Neural cell (in vitro differentiated cells): ENCODE measurements at regions not wholly inside any gene's neighbourhood (a gene's known extent, or its start where the extent isn't known, plus 50 kb on each side); places are given as distances from the start of the nearest gene placed in this dataset.

Source experiments
- H2AFZ ChIP-seq: fragments of 200-600, 300-800 bp; sonication (generic), shearing (Covaris generic); 2 replicates; pipeline ENCODE4 v1.6.0; 2014; ENCODE audit warnings: low read depth, mild to moderate bottlenecking, antibody characterized with exemption, low read length, moderate library complexity
- H3F3A ChIP-seq: fragments of 200-600 bp; shearing (Covaris generic); 2 replicates; pipeline ENCODE4 v1.6.1; 2016; ENCODE audit warnings: mild to moderate bottlenecking, moderate library complexity, mixed read lengths, antibody characterized with exemption, low read length; ENCODE audit not compliant: insufficient read depth, poor library complexity, severe bottlenecking
- H3K27ac ChIP-seq: fragments of 200-600, 300-800 bp; sonication (generic), shearing (Covaris generic); 2 replicates; pipeline ENCODE4 v1.5.1; 2014; ENCODE audit warnings: mild to moderate bottlenecking, low read length, moderate library complexity
- H3K27me3 ChIP-seq: fragments of 300-800, 200-600 bp; sonication (generic), shearing (Covaris generic); 2 replicates; pipeline ENCODE4 v1.6.0; 2014; ENCODE audit warnings: mild to moderate bottlenecking, low read depth, low read length, moderate library complexity; ENCODE audit not compliant: insufficient read depth
- H3K36me3 ChIP-seq: fragments of 300-800, 200-600 bp; sonication (generic), shearing (Covaris generic); 2 replicates; pipeline ENCODE4 v1.5.1; 2014; ENCODE audit warnings: mild to moderate bottlenecking, antibody characterized with exemption, low read length, moderate library complexity; ENCODE audit not compliant: insufficient read depth
- H3K4me2 ChIP-seq: fragments of 300-800, 200-600 bp; sonication (generic), shearing (Covaris generic); 2 replicates; pipeline ENCODE4 v1.6.0; 2014; ENCODE audit warnings: mild to moderate bottlenecking, low read length
- H3K4me3 ChIP-seq: fragments of 300-800, 200-600 bp; sonication (generic), shearing (Covaris generic); 2 replicates; pipeline ENCODE4 v1.5.1; 2014; ENCODE audit warnings: mild to moderate bottlenecking, low read length, moderate library complexity
- H3K79me2 ChIP-seq: fragments of 200-600 bp; shearing (Covaris generic); replicated peaks from 2 replicates; pipeline ENCODE4 v1.6.0; 2014; ENCODE audit warnings: mild to moderate bottlenecking, low read length, moderate library complexity; ENCODE audit not compliant: insufficient read depth
- H3K9ac ChIP-seq: fragments of 300-800, 200-600 bp; sonication (generic), shearing (Covaris generic); 2 replicates; pipeline ENCODE4 v1.6.1; 2016; ENCODE audit warnings: mild to moderate bottlenecking, low read length, mixed read lengths
- H3K9me2 ChIP-seq: fragments of 200-600 bp; shearing (Covaris generic); 2 replicates; pipeline ENCODE4 v1.6.1; 2016; ENCODE audit warnings: mild to moderate bottlenecking, low read length, mixed read lengths; ENCODE audit not compliant: insufficient read depth
- H3K9me3 ChIP-seq: fragments of 200-600, 300-800 bp; sonication (generic), shearing (Covaris generic); 2 replicates; pipeline ENCODE4 v1.6.1; 2016; ENCODE audit warnings: mild to moderate bottlenecking, mixed run types, low read length, moderate library complexity, mixed read lengths
- H4K20me1 ChIP-seq: fragments of 200-600 bp; shearing (Covaris generic); 2 replicates; pipeline ENCODE4 v1.6.1; 2016; ENCODE audit warnings: mild to moderate bottlenecking, mixed run types; ENCODE audit not compliant: insufficient read depth
- CTCF ChIP-seq: fragments of 450-650 bp; IDR thresholded peaks from 2 replicates; pipeline ENCODE4 v1.5.1; 2014; ENCODE audit warnings: antibody characterized with exemption, mild to moderate bottlenecking, moderate library complexity; ENCODE audit not compliant: poor library complexity, severe bottlenecking
- EP300 ChIP-seq: fragments of 450-650 bp; conservative IDR thresholded peaks from 2 replicates; pipeline ENCODE4 v1.6.1; 2014; ENCODE audit warnings: antibody characterized with exemption, mild to moderate bottlenecking, moderate library complexity; ENCODE audit not compliant: poor library complexity, severe bottlenecking
- EZH2 ChIP-seq: fragments of 200-600, 300-800 bp; shearing (Covaris generic), sonication (generic); IDR thresholded peaks from 2 replicates; pipeline ENCODE4 v1.6.1; 2014; ENCODE audit warnings: antibody characterized with exemption, low read length, borderline replicate concordance, mild to moderate bottlenecking; ENCODE audit not compliant: insufficient read depth, poor library complexity, severe bottlenecking
- MXI1 ChIP-seq: fragments of 450-650 bp; conservative IDR thresholded peaks from 2 replicates; pipeline ENCODE4 v1.6.1; 2014; ENCODE audit warnings: antibody characterized with exemption, mild to moderate bottlenecking; ENCODE audit not compliant: poor library complexity, severe bottlenecking
- POLR2AphosphoS5 ChIP-seq: IDR thresholded peaks from 2 replicates; pipeline ENCODE4 v1.6.1; 2012
- RAD21 ChIP-seq: fragments of 450-650 bp; conservative IDR thresholded peaks from 2 replicates; pipeline ENCODE4 v1.6.1; 2014; ENCODE audit warnings: antibody characterized with exemption, mild to moderate bottlenecking, moderate library complexity
- REST ChIP-seq: IDR thresholded peaks from 2 replicates; pipeline ENCODE4 v1.6.1; 2012; ENCODE audit warnings: borderline replicate concordance
- SMC3 ChIP-seq: fragments of 450-650 bp; conservative IDR thresholded peaks from 2 replicates; pipeline ENCODE4 v1.6.1; 2014; ENCODE audit warnings: antibody characterized with exemption, mild to moderate bottlenecking, moderate library complexity; ENCODE audit not compliant: poor library complexity
- TAF1 ChIP-seq: IDR thresholded peaks from 2 replicates; pipeline ENCODE4 v1.6.1; 2012; ENCODE audit warnings: low read depth

GRCh38 chr2:239724194-239724849 lies 300.8 kb downstream of the NDUFA10 start:
- Histone ChIP-seq H3K9me2 (no peaks in the 10 kb centered on the region), H3K27me3 (no peaks in the 10 kb centered on the region), H3K27ac (no peak overlapping the region), H3K4me2 (no peak overlapping the region), H3K36me3 (no peaks in the 10 kb centered on the region), H2AFZ (no peak overlapping the region), H3K79me2 (no peaks in the 10 kb centered on the region), H3K9ac (no peak overlapping the region), H3K9me3 (no peaks in the 10 kb centered on the region), H4K20me1 (no peaks in the 10 kb centered on the region), H3K4me3 (no peak overlapping the region), H3F3A (no peaks in the 10 kb centered on the region)
- TF ChIP-seq EP300 (no peak), MXI1 (no peak)

GRCh38 chr2:239723486-239724193 lies 301.5 kb downstream of the NDUFA10 start:
- TF ChIP-seq CTCF (no peak), EP300 (no peak), REST (no peak), SMC3 (no peak), EZH2 (no peak), MXI1 (no peak), POLR2AphosphoS5 (no peak), RAD21 (no peak), TAF1 (no peak)
- Histone ChIP-seq H3K27ac (no peak overlapping the region), H3K27me3 (no peaks in the 10 kb centered on the region), H3F3A (no peaks in the 10 kb centered on the region), H3K4me2 (no peak overlapping the region), H3K9ac (no peak overlapping the region), H3K79me2 (no peaks in the 10 kb centered on the region), H3K4me3 (no peak overlapping the region), H3K36me3 (no peaks in the 10 kb centered on the region), H3K9me3 (no peaks in the 10 kb centered on the region), H3K9me2 (no peaks in the 10 kb centered on the region), H4K20me1 (no peaks in the 10 kb centered on the region), H2AFZ (no peak overlapping the region)
